Myocyte (in vitro differentiated cells): ENCODE measurements at regions not wholly inside any gene's neighbourhood (a gene's known extent, or its start where the extent isn't known, plus 50 kb on each side); places are given as distances from the start of the nearest gene placed in this dataset.

Experiments
- DNase-seq: peaks from one replicate; pipeline ENCODE4 v3.0.0-alpha.2; 2012; ENCODE audit warnings: low read depth

- DNase-seq, result no peak
Observed at GRCh38 chr12:11565752-11566151, 83.7 kb upstream of the ETV6 start.

DNA sequence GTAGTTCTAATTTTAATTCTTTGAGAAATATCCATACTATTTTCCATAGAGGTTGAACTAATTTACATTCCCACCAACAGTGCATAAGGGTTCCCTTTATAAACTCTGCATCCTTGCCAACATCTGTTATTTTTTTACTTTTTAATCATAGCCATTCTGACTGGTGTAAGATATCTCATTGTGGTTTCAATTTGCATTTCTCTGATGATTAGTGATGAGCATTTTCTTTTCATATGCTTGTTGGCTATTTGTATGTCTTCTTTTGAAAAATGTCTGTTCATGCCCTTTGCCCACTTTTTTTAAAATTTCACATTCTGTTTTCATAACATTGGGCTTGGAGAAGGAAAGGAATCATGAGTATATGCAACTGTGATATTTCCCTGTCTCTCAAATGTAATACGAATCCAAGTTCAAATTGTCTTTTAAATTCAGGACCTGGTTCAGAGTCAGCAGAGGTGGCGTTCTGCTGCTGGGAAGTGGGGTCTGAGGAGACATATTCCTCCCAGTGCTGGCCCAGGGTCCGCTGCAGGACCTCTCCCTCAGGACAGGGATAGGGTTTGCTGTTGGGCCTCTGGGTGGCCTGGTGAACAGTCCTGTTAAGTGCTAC lies 81.2 kb upstream of the ETV6 start:
- no peak for DNase-seq

GRCh38 chr12:11568762-11569478 lies 80.6 kb upstream of the ETV6 start:
- DNase-seq, result no peak

GRCh38 chr12:11569716-11570115 lies 79.8 kb upstream of the ETV6 start:
- no peak for DNase-seq

- no peak for DNase-seq
Observed at GRCh38 chr12:11573880-11574279, 75.6 kb upstream of the ETV6 start.

- DNase-seq, result peak; percentile 30
Observed at GRCh38 chr12:11576104-11576503, 73.4 kb upstream of the ETV6 start.

DNA sequence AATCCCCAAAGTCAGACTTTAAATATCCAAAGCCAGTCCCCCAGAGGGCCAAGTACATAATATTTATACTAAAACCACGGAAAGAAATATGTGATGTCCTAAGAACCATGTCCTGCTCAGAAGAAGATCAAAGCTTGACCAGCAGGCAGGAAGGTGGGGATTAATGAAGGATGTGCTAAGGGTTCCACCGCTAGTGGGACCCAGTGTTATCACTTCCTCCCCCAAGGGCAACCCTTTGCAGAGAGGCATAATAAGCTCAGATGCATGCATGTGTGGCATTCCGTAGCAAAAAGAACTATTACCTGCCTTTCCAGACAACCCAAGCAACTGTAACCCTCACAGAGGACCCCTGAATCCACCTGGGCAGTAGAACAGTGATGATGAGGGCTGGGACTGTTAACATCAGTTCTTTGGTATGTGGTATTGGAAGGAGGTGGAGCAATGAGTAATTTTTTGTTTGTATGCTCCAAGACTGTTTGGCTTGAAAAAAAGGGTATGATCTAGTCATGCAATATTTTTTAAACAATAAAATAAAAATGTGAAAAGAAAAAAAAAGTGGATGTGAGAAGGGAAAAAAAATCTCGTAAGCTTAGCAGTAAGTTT lies 71.7 kb upstream of the ETV6 start:
- no peak for DNase-seq

DNA sequence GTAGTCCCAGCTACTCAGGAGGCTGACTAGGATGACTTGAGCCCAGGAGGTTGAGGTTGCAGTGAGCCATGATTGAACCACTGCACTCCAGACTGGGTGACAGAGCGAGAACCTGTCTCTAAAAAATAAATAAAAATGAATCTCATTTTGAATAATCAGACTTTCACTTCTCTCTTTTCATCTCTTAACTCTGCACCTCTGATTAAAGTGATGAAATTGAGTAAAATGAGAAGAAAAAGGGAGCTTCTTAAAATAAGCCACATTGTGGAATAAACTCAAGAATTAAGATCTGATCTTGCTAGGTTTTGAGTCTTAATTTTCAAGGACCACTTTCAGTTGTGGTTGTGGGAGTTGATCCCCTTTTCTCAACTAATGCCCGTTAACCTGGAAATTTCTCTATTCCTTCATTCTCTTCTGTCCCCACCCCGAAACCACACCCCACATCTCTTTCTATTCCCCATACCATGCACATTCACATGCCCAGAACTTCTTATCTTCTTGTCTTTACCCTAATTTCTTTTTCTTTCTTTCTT lies 70.9 kb upstream of the ETV6 start:
- no peak for DNase-seq

GRCh38 chr12:11580125-11580751 lies 69.2 kb upstream of the ETV6 start:
- DNase-seq, result peak; percentile 39

DNA sequence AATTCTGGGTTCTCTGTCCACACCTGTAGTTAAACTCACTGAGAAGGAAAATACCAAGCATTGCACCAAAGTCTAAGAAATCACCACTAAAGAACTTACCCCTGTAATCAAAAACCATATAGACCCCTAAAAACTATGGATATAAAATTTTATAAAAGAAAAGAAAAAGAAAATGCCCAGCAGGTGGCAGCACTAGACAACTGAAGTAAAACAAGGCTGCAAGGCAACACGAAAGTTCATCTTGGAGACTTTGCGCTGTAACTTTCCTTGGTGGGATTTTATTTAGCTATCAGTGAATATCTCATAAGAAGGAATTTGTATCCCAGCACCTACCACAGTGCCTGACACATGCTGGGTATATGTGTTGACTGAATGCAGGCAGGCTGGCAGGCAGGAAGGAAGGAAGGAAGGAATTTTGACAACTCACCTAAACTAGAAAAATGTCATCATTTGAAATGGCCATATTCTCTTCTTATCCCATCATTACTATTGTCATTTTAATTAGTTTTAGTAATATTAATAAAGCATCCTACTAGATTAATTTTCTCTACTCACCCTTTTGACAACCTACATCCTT lies 68.2 kb upstream of the ETV6 start:
- DNase-seq, result peak; percentile 74

GRCh38 chr12:11584221-11584855 lies 65.1 kb upstream of the ETV6 start:
- DNase-seq, result peak; percentile 38

- no peak for DNase-seq
Observed at GRCh38 chr12:11592484-11592883, 57.0 kb upstream of the ETV6 start.

GRCh38 chr12:11593013-11593412 lies 56.5 kb upstream of the ETV6 start:
- DNase-seq, result no peak

GRCh38 chr12:11595080-11595479 lies 54.4 kb upstream of the ETV6 start:
- no peak for DNase-seq

- DNase-seq, result no peak
Observed at GRCh38 chr12:11596141-11596540, 53.3 kb upstream of the ETV6 start.

- DNase-seq, result no peak
Observed at GRCh38 chr12:11598900-11599299, 50.6 kb upstream of the ETV6 start.
